ENCODE measurements at regions not wholly inside any gene's neighbourhood (a gene's known extent, or its start where the extent isn't known, plus 50 kb on each side); places are given as distances from the start of the nearest gene placed in this dataset.

- no peaks in the 10 kb centered on the region for H3K36me3 ChIP-seq (ENCODE audit: low read depth)
- no peaks in the 10 kb centered on the region for H3K4me1 ChIP-seq (ENCODE audit: insufficient read depth)
- H3K27me3 ChIP-seq (replicated peaks; ENCODE audit: insufficient read depth): no peaks in the 10 kb centered on the region
- H3K9me3 ChIP-seq (ENCODE audit: low read depth): no peaks in the 10 kb centered on the region
- no peak for TF ChIP-seq EZH2phosphoT487 (IDR thresholded peaks at IDR 0.05; ENCODE audit: insufficient read depth, low read depth)
- no peak for TF ChIP-seq EZH2 (IDR thresholded peaks at IDR 0.05; ENCODE audit: insufficient read depth, poor library complexity, severe bottlenecking)
- H3K27ac ChIP-seq: no peak overlapping the region
- H4K20me1 ChIP-seq (ENCODE audit: insufficient read depth): no peaks in the 10 kb centered on the region
- no peaks in the 10 kb centered on the region for H3F3A ChIP-seq (ENCODE audit: insufficient read depth)
- in situ Hi-C loops (cut with MboI): no loop called here
- DNase-seq: no peak
- no peak overlapping the region for H3K4me2 ChIP-seq (ENCODE audit: unreplicated experiment)
- H3K4me3 ChIP-seq: no peak overlapping the region
- H2AFZ ChIP-seq: no peak overlapping the region
- no peak overlapping the region for H3K9ac ChIP-seq
- 39 to 41% methylated on average over 5 of the region's 5 CpGs for WGBS, 2 experiments (ENCODE audit: low coverage in 1 of 2, low lambda C conversion rate in 2 of 2, missing lambda C conversion rate in 2 of 2)
- no peaks in the 10 kb centered on the region for H3K79me2 ChIP-seq (ENCODE audit: insufficient read depth)
- H3K9me2 ChIP-seq (ENCODE audit: insufficient read depth): no peaks in the 10 kb centered on the region
Measured at GRCh38 chr3:182178488-182179200, 466.9 kb downstream of the SOX2 start.

GRCh38 chr3:182179631-182180030 lies 467.9 kb downstream of the SOX2 start:
- Histone ChIP-seq H3F3A (ENCODE audit: insufficient read depth) (no peaks in the 10 kb centered on the region), H3K36me3 (ENCODE audit: low read depth) (no peaks in the 10 kb centered on the region), H3K9ac (no peak overlapping the region), H2AFZ (no peak overlapping the region), H3K4me3 (no peak overlapping the region), H3K9me3 (ENCODE audit: low read depth) (no peaks in the 10 kb centered on the region), H3K9me2 (ENCODE audit: insufficient read depth) (no peaks in the 10 kb centered on the region), H3K27me3 (replicated peaks; ENCODE audit: insufficient read depth) (no peaks in the 10 kb centered on the region), H3K4me2 (ENCODE audit: unreplicated experiment) (no peak overlapping the region), H3K4me1 (ENCODE audit: insufficient read depth) (no peaks in the 10 kb centered on the region), H3K79me2 (ENCODE audit: insufficient read depth) (no peaks in the 10 kb centered on the region), H4K20me1 (ENCODE audit: insufficient read depth) (no peaks in the 10 kb centered on the region), H3K27ac (no peak overlapping the region)
- WGBS, 2 experiments (ENCODE audit: low coverage in 1 of 2, low lambda C conversion rate in 2 of 2, missing lambda C conversion rate in 2 of 2): 9 to 18% methylated on average over 1 of the region's 1 CpG
- DNase-seq: no peak
- in situ Hi-C loops (cut with MboI): no loop called here
- TF ChIP-seq EZH2phosphoT487 (IDR thresholded peaks at IDR 0.05; ENCODE audit: insufficient read depth, low read depth) (no peak), EZH2 (IDR thresholded peaks at IDR 0.05; ENCODE audit: insufficient read depth, poor library complexity, severe bottlenecking) (no peak)

- no peaks in the 10 kb centered on the region for H3K79me2 ChIP-seq (ENCODE audit: insufficient read depth)
- 38 to 39% methylated on average over 9 of the region's 9 CpGs for whole genome bisulfite sequencing, 2 experiments (ENCODE audit: low coverage in 1 of 2, low lambda C conversion rate in 2 of 2, missing lambda C conversion rate in 2 of 2)
Measured at GRCh38 chr3:182180654-182181385, 469.1 kb downstream of the SOX2 start.

GRCh38 chr3:182182531-182182968 lies 470.8 kb downstream of the SOX2 start:
- 14 to 18% methylated on average over 5 of the region's 5 CpGs for WGBS, 2 experiments (ENCODE audit: low coverage in 1 of 2, low lambda C conversion rate in 2 of 2, missing lambda C conversion rate in 2 of 2)
- Histone ChIP-seq H3K27ac (no peak overlapping the region), H2AFZ (no peak overlapping the region), H4K20me1 (ENCODE audit: insufficient read depth) (no peaks in the 10 kb centered on the region), H3K9ac (no peak overlapping the region), H3K4me3 (no peak overlapping the region), H3K9me3 (ENCODE audit: low read depth) (no peaks in the 10 kb centered on the region), H3K79me2 (ENCODE audit: insufficient read depth) (no peaks in the 10 kb centered on the region), H3K9me2 (ENCODE audit: insufficient read depth) (no peaks in the 10 kb centered on the region), H3K27me3 (replicated peaks; ENCODE audit: insufficient read depth) (no peaks in the 10 kb centered on the region), H3K4me2 (ENCODE audit: unreplicated experiment) (no peak overlapping the region), H3K4me1 (ENCODE audit: insufficient read depth) (no peaks in the 10 kb centered on the region), H3F3A (ENCODE audit: insufficient read depth) (no peaks in the 10 kb centered on the region), H3K36me3 (ENCODE audit: low read depth) (no peaks in the 10 kb centered on the region)
- in situ Hi-C loops (cut with MboI): no loop called here
- no peak for TF ChIP-seq EZH2 (IDR thresholded peaks at IDR 0.05; ENCODE audit: insufficient read depth, poor library complexity, severe bottlenecking)
- no peak for TF ChIP-seq EZH2phosphoT487 (IDR thresholded peaks at IDR 0.05; ENCODE audit: insufficient read depth, low read depth)
- no peak for DNase-seq

More at GRCh38 chr3:182180654-182181385, 469.1 kb downstream of the SOX2 start:
- no peak overlapping the region for H3K27ac ChIP-seq
- H3K9me2 ChIP-seq (ENCODE audit: insufficient read depth): no peaks in the 10 kb centered on the region
- DNase-seq: no peak
- H3K9me3 ChIP-seq (ENCODE audit: low read depth): no peaks in the 10 kb centered on the region
- no peaks in the 10 kb centered on the region for H3K36me3 ChIP-seq (ENCODE audit: low read depth)
- no peak overlapping the region for H2AFZ ChIP-seq
- H4K20me1 ChIP-seq (ENCODE audit: insufficient read depth): no peaks in the 10 kb centered on the region
- no peak overlapping the region for H3K9ac ChIP-seq
- in situ Hi-C loops (cut with MboI): no loop called here
- no peak overlapping the region for H3K4me3 ChIP-seq
- no peak overlapping the region for H3K4me2 ChIP-seq (ENCODE audit: unreplicated experiment)
- TF ChIP-seq EZH2phosphoT487 (IDR thresholded peaks at IDR 0.05; ENCODE audit: insufficient read depth, low read depth) (no peak), EZH2 (IDR thresholded peaks at IDR 0.05; ENCODE audit: insufficient read depth, poor library complexity, severe bottlenecking) (no peak)
- H3F3A ChIP-seq (ENCODE audit: insufficient read depth): no peaks in the 10 kb centered on the region
- no peaks in the 10 kb centered on the region for H3K4me1 ChIP-seq (ENCODE audit: insufficient read depth)
- H3K27me3 ChIP-seq (replicated peaks; ENCODE audit: insufficient read depth): no peaks in the 10 kb centered on the region

Data from GM23248 (cell line).